ENCODE measurements at regions not wholly inside any gene's neighbourhood (a gene's known extent, or its start where the extent isn't known, plus 50 kb on each side); places are given as distances from the start of the nearest gene placed in this dataset.

DNA sequence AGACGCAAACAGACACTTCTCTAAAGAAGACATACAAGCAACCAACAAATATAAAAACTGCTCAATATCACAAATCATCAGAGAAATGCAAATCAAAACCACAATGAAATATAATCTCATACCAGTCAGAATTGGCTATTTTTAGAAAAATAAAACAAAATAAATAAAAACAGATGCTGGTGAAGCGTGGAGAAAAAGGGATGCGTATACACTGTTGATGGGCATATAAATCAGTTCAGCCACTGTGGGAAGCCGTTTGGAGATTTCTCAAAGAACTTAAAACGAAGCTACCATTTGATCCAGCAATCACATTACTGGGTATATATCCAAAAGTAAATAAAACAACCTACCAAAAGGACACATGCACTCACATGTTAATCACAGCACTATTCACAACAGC is 206.2 kb downstream of the HNMT start:
- Histone ChIP-seq H3K27me3 (ENCODE audit: control insufficient read depth in 5 of 5, insufficient read depth in 4 of 5, low read length in 5 of 5) (no peaks in the 10 kb centered on the region), H3K4me1 (ENCODE audit: control insufficient read depth in 5 of 5, insufficient read depth in 5 of 5, low read length in 5 of 5) (no peaks in the 10 kb centered on the region), H3K4me3 (ENCODE audit: low read depth in 1 of 5, low read length in 5 of 5) (no peak overlapping the region), H3K36me3 (ENCODE audit: control insufficient read depth in 5 of 5, insufficient read depth in 5 of 5, low read length in 5 of 5) (no peaks in the 10 kb centered on the region), H3K27ac (ENCODE audit: low read depth, low read length) (no peak overlapping the region), H3K9me3 (ENCODE audit: control insufficient read depth in 5 of 5, low read length in 5 of 5) (peaks cover 0 to 9% (median 5%) of the 10 kb centered on the region in 5 donors), H3K9ac (ENCODE audit: low read length in 5 of 5) (no peak overlapping the region)

DNA sequence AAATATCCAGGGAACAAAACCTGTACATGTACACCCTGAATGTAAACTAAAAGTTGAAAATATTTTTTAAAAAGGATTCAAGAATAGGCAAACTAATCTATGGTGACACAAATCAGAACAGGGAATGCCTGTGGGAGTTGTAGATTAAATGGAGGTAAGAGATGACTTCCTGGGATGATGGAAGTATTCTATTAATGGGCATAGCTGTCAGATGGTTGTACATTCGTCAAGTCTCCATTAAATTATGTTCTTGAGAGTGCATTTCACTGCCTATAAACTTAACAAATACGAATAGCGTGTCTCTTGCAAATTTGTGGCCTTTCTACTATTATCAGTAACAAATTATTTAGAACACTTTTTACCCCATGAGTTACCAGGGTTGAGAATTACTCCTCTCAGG is 207.0 kb downstream of the HNMT start:
- Histone ChIP-seq H3K9ac (ENCODE audit: low read length in 5 of 5) (no peak overlapping the region), H3K27me3 (ENCODE audit: control insufficient read depth in 5 of 5, insufficient read depth in 4 of 5, low read length in 5 of 5) (no peaks in the 10 kb centered on the region), H3K4me1 (ENCODE audit: control insufficient read depth in 5 of 5, insufficient read depth in 5 of 5, low read length in 5 of 5) (no peaks in the 10 kb centered on the region), H3K36me3 (ENCODE audit: control insufficient read depth in 5 of 5, insufficient read depth in 5 of 5, low read length in 5 of 5) (no peaks in the 10 kb centered on the region), H3K4me3 (ENCODE audit: low read depth in 1 of 5, low read length in 5 of 5) (no peak overlapping the region), H3K27ac (ENCODE audit: low read depth, low read length) (no peak overlapping the region), H3K9me3 (ENCODE audit: control insufficient read depth in 5 of 5, low read length in 5 of 5) (peaks cover 0 to 5% (median 4%) of the 10 kb centered on the region in 5 donors)

DNA sequence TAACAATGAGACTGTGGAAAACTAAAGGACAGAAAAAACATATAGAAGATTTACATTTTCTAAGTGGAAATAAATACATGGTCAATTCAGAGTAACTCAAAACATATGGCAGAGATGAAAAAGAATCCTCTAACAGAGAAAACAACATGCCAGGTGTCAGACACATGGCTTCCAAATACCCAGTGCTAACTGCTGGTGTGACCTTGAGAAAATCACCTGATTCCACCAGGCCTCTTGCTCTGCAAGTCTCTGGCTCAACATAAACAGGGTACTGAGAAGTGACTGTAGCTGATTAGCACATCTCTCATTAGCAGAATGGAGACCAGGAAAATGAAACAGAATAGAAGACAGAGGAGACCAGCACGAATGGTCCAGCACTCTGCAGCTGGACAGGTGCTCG is 210.8 kb downstream of the HNMT start:
- H3K27me3 ChIP-seq (ENCODE audit: control insufficient read depth in 5 of 5, insufficient read depth in 4 of 5, low read length in 5 of 5): no peaks in the 10 kb centered on the region
- H3K4me3 ChIP-seq (ENCODE audit: low read depth in 1 of 5, low read length in 5 of 5): no peak overlapping the region
- H3K9ac ChIP-seq (ENCODE audit: low read length in 5 of 5): no peak overlapping the region
- H3K9me3 ChIP-seq (ENCODE audit: control insufficient read depth in 5 of 5, low read length in 5 of 5): no peaks in the 10 kb centered on the region
- no peaks in the 10 kb centered on the region for H3K36me3 ChIP-seq (ENCODE audit: control insufficient read depth in 5 of 5, insufficient read depth in 5 of 5, low read length in 5 of 5)
- no peak overlapping the region for H3K27ac ChIP-seq (ENCODE audit: low read depth, low read length)
- H3K4me1 ChIP-seq (ENCODE audit: control insufficient read depth in 5 of 5, insufficient read depth in 5 of 5, low read length in 5 of 5): no peaks in the 10 kb centered on the region

DNA sequence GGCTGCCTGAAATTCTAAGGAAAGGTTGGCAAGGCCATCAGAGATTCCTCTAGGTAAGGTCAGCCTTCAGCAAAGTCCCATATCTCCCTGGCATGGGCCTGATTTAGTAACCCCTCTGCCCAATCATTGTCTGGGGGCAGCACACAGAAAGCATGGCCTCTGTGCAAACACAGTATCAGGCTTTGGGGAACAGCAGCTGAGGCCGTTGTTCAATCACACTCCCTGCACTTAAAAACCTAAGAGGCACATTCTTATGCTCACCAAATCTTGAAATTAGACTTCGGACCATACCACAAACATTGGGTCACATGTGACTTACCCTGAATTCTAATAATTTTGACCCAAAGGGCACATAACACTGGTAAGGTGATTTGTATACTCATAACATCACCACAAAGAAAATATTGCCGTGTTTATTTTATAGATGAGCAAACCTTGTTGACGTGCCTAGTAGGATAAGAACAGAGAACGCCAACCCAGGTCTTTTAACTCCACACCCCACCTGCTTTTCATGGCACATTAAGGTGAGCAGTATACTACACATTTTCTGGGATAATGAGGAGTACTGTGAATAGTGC is 212.7 kb downstream of the HNMT start:
- Histone ChIP-seq H3K27me3 (ENCODE audit: control insufficient read depth in 5 of 5, insufficient read depth in 4 of 5, low read length in 5 of 5) (no peaks in the 10 kb centered on the region), H3K27ac (ENCODE audit: low read depth, low read length) (no peak overlapping the region), H3K4me1 (ENCODE audit: control insufficient read depth in 5 of 5, insufficient read depth in 5 of 5, low read length in 5 of 5) (peaks cover 0 to 10% (median 0%) of the 10 kb centered on the region in 5 donors), H3K9ac (ENCODE audit: low read length in 5 of 5) (no peak overlapping the region), H3K36me3 (ENCODE audit: control insufficient read depth in 5 of 5, insufficient read depth in 5 of 5, low read length in 5 of 5) (no peaks in the 10 kb centered on the region), H3K4me3 (ENCODE audit: low read depth in 1 of 5, low read length in 5 of 5) (no peak overlapping the region), H3K9me3 (ENCODE audit: control insufficient read depth in 5 of 5, low read length in 5 of 5) (no peaks in the 10 kb centered on the region)

DNA sequence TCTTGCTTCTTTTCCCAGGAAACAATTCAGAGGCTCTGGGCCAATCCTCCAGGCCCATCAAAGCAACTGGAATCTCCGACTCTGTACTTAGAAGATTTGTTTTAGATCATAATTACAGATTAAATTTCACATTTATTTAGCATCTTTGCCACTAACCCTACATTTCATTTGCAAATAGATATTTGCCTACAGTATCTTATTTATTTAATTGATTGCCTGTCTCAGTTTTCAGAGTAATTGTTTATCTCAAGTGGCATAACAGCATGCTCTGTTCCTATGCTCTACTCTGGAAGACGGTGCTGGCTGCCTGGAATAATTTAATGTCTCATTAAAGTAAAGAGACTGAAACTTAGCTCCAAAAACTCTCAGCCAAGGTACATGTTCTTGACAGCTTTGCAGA is 213.4 kb downstream of the HNMT start:
- H3K9ac ChIP-seq (ENCODE audit: low read length in 5 of 5): no peak overlapping the region
- H3K27me3 ChIP-seq (ENCODE audit: control insufficient read depth in 5 of 5, insufficient read depth in 4 of 5, low read length in 5 of 5): no peaks in the 10 kb centered on the region
- no peak overlapping the region for H3K4me3 ChIP-seq (ENCODE audit: low read depth in 1 of 5, low read length in 5 of 5)
- H3K4me1 ChIP-seq (ENCODE audit: control insufficient read depth in 5 of 5, insufficient read depth in 5 of 5, low read length in 5 of 5): peaks cover 0 to 11% (median 2%) of the 10 kb centered on the region in 5 donors
- no peaks in the 10 kb centered on the region for H3K9me3 ChIP-seq (ENCODE audit: control insufficient read depth in 5 of 5, low read length in 5 of 5)
- no peaks in the 10 kb centered on the region for H3K36me3 ChIP-seq (ENCODE audit: control insufficient read depth in 5 of 5, insufficient read depth in 5 of 5, low read length in 5 of 5)
- H3K27ac ChIP-seq (ENCODE audit: low read depth, low read length): no peak overlapping the region

DNA sequence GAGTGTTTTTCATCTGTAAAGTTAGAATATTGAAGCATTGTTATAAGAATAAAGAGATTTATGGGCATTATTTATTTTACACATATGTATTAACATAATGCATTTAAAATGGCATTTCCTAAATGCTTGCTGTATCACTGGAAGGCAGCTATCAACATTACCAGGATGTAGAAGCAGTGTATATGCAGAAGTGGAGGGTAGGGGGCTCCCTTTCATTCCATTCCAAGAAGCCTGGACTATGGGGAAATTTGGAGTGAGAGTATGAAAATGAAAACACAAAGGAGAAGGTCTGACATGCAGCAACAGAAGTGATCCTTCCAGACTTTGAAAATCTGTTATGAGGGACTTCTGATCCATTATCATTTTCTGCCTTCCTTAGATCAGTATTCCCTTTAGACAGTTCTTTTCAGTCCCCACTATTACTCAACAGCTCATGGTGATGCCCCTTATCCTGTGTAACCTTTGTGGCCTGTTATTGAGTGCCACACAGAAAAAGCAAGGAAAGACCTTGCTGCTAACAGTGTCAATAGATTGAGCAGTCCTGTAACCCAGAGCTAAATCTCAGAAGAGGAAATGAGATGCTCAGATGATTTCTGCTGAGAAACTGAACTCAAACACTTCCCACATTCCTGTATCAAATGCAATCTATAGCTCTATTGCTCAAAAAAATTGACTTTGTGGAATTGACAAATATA is 216.6 kb downstream of the HNMT start:
- H3K4me1 ChIP-seq (ENCODE audit: control insufficient read depth in 5 of 5, insufficient read depth in 5 of 5, low read length in 5 of 5): peaks cover 0 to 17% (median 6%) of the 10 kb centered on the region in 5 donors
- H3K27ac ChIP-seq (ENCODE audit: low read depth, low read length): no peak overlapping the region
- H3K27me3 ChIP-seq (ENCODE audit: control insufficient read depth in 5 of 5, insufficient read depth in 4 of 5, low read length in 5 of 5): no peaks in the 10 kb centered on the region
- H3K9me3 ChIP-seq (ENCODE audit: control insufficient read depth in 5 of 5, low read length in 5 of 5): no peaks in the 10 kb centered on the region
- H3K9ac ChIP-seq (ENCODE audit: low read length in 5 of 5): no peak overlapping the region
- no peaks in the 10 kb centered on the region for H3K36me3 ChIP-seq (ENCODE audit: control insufficient read depth in 5 of 5, insufficient read depth in 5 of 5, low read length in 5 of 5)
- H3K4me3 ChIP-seq (ENCODE audit: low read depth in 1 of 5, low read length in 5 of 5): no peak overlapping the region

DNA sequence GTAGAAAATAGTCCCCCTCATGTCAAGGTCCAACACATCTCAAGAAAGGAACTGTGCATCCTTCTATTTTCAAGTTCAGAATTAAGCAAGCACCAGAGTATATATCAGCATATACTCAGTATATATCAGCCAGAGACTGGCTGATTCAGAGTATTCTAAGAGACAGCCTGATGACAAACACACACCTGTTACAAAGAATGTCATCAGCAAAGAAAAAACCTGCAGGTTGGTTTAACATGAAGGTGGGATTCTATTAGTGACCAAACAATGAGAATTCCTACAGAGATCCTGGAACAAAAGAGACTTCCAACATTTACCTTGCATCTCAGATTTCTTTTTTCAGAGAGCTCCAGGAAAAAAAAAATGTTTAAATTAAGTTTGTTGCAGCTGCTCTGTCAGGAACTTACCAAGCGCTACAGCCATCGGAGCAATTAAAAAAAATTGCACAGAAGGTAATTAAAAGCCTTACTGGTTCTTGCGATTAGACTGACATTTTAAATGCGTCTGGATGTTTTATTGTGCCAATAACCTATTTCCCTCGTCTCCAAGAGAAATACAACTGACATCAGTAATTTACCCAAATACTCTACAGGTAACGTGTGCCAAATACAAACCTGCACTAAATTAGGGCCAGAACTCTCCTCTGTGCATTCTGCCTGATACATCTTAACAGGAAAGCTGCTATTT is 218.1 kb downstream of the HNMT start:
- H3K9ac ChIP-seq (ENCODE audit: low read length in 5 of 5): no peak overlapping the region
- H3K4me1 ChIP-seq (ENCODE audit: control insufficient read depth in 5 of 5, insufficient read depth in 5 of 5, low read length in 5 of 5): peaks cover 0 to 17% (median 6%) of the 10 kb centered on the region in 5 donors
- H3K27me3 ChIP-seq (ENCODE audit: control insufficient read depth in 5 of 5, insufficient read depth in 4 of 5, low read length in 5 of 5): no peaks in the 10 kb centered on the region
- H3K36me3 ChIP-seq (ENCODE audit: control insufficient read depth in 5 of 5, insufficient read depth in 5 of 5, low read length in 5 of 5): no peaks in the 10 kb centered on the region
- no peaks in the 10 kb centered on the region for H3K9me3 ChIP-seq (ENCODE audit: control insufficient read depth in 5 of 5, low read length in 5 of 5)
- no peak overlapping the region for H3K4me3 ChIP-seq (ENCODE audit: low read depth in 1 of 5, low read length in 5 of 5)
- H3K27ac ChIP-seq (ENCODE audit: low read depth, low read length): no peak overlapping the region

DNA sequence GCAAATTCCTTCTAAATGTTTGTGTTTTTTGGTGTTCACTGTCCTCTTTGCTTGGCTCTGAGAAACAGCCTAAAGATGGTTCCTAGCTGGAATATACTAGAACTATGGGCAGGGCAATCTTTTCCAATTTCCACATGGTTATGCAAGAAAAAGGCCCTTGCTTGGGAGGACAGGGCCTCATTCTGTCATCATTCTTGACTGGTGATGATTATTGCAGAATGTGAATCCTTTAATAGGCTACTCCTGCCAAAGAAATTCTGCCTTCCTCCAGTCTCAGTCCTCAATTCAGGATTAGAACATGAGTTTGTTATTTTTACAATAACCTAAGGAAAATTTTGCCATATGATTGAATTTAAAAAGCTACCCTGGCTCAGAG is 218.7 kb downstream of the HNMT start:
- no peak overlapping the region for H3K4me3 ChIP-seq (ENCODE audit: low read depth in 1 of 5, low read length in 5 of 5)
- H3K27ac ChIP-seq (ENCODE audit: low read depth, low read length): no peak overlapping the region
- H3K27me3 ChIP-seq (ENCODE audit: control insufficient read depth in 5 of 5, insufficient read depth in 4 of 5, low read length in 5 of 5): no peaks in the 10 kb centered on the region
- H3K4me1 ChIP-seq (ENCODE audit: control insufficient read depth in 5 of 5, insufficient read depth in 5 of 5, low read length in 5 of 5): peaks cover 0 to 17% (median 6%) of the 10 kb centered on the region in 5 donors
- H3K9ac ChIP-seq (ENCODE audit: low read length in 5 of 5): no peak overlapping the region
- no peaks in the 10 kb centered on the region for H3K36me3 ChIP-seq (ENCODE audit: control insufficient read depth in 5 of 5, insufficient read depth in 5 of 5, low read length in 5 of 5)
- H3K9me3 ChIP-seq (ENCODE audit: control insufficient read depth in 5 of 5, low read length in 5 of 5): no peaks in the 10 kb centered on the region

DNA sequence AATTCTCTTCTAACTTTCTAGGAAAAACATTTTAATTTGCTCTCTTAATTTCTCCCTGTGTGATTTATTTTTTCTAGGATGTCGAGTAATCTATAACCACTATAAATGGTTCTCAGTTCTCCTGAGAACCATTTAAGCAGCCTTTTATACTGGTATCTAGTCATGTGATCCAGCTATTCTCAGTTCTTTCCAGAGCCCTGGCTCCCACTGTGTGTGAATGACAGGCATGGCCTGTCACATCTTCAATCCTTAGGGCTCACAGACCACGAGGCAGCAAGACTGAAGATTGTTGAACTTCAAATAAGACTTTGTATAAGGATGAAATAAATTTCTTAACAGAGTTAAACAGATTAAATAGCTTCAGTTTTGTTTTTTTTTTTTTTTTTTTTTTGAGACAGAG is 219.4 kb downstream of the HNMT start:
- no peak overlapping the region for H3K9ac ChIP-seq (ENCODE audit: low read length in 5 of 5)
- peaks cover 0 to 17% (median 6%) of the 10 kb centered on the region in 5 donors for H3K4me1 ChIP-seq (ENCODE audit: control insufficient read depth in 5 of 5, insufficient read depth in 5 of 5, low read length in 5 of 5)
- H3K36me3 ChIP-seq (ENCODE audit: control insufficient read depth in 5 of 5, insufficient read depth in 5 of 5, low read length in 5 of 5): no peaks in the 10 kb centered on the region
- H3K27me3 ChIP-seq (ENCODE audit: control insufficient read depth in 5 of 5, insufficient read depth in 4 of 5, low read length in 5 of 5): no peaks in the 10 kb centered on the region
- H3K4me3 ChIP-seq (ENCODE audit: low read depth in 1 of 5, low read length in 5 of 5): no peak overlapping the region
- no peaks in the 10 kb centered on the region for H3K9me3 ChIP-seq (ENCODE audit: control insufficient read depth in 5 of 5, low read length in 5 of 5)
- H3K27ac ChIP-seq (ENCODE audit: low read depth, low read length): no peak overlapping the region

DNA sequence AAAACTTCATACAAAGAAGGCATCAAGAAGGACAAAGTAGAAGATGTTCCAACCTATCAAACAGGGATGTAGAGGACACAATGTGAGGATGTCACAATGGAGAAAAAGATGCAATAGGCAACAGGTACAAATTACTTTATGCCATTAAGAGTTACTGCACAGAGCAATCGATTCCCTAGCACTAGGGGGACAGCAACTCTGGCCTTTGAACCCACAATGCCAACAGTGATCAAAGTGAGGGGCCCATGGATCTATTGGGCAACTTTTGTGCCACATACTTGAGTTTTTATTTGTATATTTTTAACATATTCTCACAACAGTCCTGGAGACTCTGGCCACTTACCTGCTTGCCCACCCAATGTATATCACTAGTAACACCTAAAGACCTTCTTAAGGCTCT is 220.2 kb downstream of the HNMT start:
- no peaks in the 10 kb centered on the region for H3K27me3 ChIP-seq (ENCODE audit: control insufficient read depth in 5 of 5, insufficient read depth in 4 of 5, low read length in 5 of 5)
- H3K9ac ChIP-seq (ENCODE audit: low read length in 5 of 5): no peak overlapping the region
- peaks cover 0 to 17% (median 6%) of the 10 kb centered on the region in 5 donors for H3K4me1 ChIP-seq (ENCODE audit: control insufficient read depth in 5 of 5, insufficient read depth in 5 of 5, low read length in 5 of 5)
- no peak overlapping the region for H3K27ac ChIP-seq (ENCODE audit: low read depth, low read length)
- H3K4me3 ChIP-seq (ENCODE audit: low read depth in 1 of 5, low read length in 5 of 5): no peak overlapping the region
- H3K9me3 ChIP-seq (ENCODE audit: control insufficient read depth in 5 of 5, low read length in 5 of 5): no peaks in the 10 kb centered on the region
- H3K36me3 ChIP-seq (ENCODE audit: control insufficient read depth in 5 of 5, insufficient read depth in 5 of 5, low read length in 5 of 5): no peaks in the 10 kb centered on the region

All from subcutaneous abdominal adipose tissue (tissue), 5 donors.